Stimulated activated CD8-positive, alpha-beta memory T cell treated with anti-CD3 and anti-CD28 coated beads, Interleukin-15, amount 100 ng/mL, for 4 hours (primary cell): ENCODE measurements at regions not wholly inside any gene's neighbourhood (a gene's known extent, or its start where the extent isn't known, plus 50 kb on each side); places are given as distances from the start of the nearest gene placed in this dataset.
"Not testable (repeated sequence)": the region's sequence is repeated elsewhere in the genome, so short reads cannot be mapped to it uniquely, and the experiment has no call there.

ENCODE experiments used
- DNase-seq, 2 donors: peaks; one replicate each; pipeline ENCODE4 v3.0.0-alpha.2; 2020; ENCODE audit warnings: low read depth in 2 of 2

GRCh38 chr14:106346534-106347290, 820.3 kb downstream of the TMEM121 start:
- no peak for DNase-seq

GRCh38 chr14:106347291-106347778, 821.0 kb downstream of the TMEM121 start:
- DNase-seq = no peak

DNA sequence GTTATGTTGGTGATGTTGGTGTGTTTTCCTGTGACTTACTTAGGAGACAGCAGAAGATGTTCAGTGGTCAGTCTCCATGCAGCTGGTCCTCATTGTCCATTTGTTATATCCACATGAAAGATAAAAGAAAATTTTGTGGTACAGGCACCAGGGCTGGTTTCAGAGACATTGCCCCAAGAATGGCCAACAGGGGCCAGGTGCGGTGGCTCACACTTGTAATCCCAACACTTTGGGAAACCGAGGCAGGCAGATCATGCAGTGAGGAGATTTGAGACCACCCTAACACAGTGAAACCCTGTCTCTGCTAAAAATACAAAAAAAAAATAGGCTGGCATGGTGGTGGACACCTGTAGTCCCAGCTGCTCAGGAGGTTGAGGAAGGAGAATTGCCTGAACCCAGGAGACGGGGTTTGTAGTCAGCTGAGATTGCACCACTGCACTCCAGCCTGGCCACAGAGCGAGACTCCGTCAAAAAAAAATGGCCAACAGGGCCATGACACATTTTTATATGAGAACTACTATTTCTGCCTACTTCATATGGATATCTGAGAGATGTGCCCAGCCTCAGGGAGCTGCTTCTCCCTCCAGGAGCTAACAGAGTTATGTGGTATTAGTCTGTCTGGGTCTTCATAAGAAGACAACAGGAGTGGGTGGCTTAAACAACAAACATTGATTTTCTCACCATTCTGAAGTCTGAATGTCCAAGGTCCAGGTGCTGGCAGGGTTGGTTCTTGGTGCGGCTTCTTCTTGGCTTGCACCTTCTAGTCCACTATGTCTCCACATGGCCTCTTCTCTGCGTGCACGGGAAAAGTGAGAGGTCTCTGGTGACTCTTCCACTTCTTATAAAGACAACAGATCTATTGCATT, 821.7 kb downstream of the TMEM121 start:
- DNase-seq = no peak

GRCh38 chr14:106348873-106349540, 822.6 kb downstream of the TMEM121 start:
- DNase-seq = peak; percentile 20 to 76

DNA sequence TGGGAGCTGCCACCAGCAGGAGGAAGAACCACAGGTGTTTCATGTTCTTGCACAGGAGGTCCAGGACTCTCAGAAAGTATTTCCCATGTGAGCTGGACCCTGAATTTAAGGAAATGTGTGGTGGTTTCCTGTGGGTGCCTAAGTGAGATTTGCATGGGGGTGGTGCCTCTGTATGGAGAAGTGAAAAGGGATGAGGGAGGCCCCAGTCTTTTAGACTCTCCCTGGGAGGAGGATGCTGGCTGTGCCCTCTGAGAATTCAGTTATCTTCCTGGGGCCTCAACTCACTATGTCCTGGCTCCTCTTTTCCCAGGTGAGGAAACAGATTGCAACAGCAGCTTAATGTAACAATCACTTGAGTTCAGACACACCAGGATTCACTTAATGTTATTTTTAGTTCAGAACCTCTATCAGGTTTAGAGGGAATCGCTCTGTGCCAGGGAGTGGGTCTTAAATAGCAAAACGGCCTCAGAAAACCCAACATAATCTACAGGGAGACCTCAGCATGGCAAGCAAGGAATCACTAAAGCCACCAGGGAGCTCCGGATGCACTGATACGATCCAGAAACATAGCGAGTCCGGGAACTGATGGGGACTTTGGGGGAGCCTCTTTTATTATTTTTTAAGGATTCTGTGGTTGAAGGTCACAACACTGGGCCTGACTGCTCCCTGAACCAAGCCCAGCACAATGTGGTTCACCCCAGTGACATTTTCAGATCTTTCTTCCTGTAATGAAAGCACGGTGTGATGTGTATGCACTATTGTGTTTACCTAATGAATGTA, 823.5 kb downstream of the TMEM121 start:
- DNase-seq = not testable (repeated sequence)

DNA sequence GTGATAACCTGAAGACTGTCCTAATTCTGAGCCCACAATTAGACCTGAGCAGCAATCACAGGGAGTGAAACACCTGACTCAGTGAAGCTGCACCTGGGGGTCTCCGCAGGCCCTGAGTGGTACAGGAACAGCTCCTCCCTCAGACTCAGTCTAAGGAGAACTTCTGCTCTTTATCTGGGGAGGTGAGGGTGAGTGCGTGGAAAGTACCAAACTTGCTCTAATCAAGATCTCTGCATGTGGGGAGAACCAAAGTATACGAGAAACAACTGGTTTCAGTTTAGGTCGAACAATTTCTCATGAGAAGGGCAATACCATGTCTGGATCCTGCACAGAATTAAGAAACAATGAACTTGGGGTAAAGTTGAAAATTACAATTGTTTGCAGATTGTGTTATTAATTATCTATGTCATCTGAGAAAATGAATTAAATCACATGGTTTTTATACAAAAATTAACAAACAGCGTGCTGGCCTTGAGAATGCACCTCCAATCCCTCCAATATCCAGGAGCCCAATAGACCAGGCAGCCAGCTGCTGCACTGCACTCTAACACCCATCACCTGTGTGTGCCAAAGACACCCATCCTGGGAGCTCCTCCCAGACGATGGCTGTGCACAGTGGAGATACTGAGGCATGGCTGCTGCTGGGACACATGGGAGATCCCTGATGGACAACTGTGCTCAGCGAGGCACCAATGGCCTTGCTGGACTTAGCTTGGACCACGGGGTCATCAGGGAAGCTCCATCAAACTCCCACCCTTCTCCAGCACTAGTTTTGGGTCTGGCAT, 828.8 kb downstream of the TMEM121 start:
- not testable (repeated sequence) for DNase-seq

DNA sequence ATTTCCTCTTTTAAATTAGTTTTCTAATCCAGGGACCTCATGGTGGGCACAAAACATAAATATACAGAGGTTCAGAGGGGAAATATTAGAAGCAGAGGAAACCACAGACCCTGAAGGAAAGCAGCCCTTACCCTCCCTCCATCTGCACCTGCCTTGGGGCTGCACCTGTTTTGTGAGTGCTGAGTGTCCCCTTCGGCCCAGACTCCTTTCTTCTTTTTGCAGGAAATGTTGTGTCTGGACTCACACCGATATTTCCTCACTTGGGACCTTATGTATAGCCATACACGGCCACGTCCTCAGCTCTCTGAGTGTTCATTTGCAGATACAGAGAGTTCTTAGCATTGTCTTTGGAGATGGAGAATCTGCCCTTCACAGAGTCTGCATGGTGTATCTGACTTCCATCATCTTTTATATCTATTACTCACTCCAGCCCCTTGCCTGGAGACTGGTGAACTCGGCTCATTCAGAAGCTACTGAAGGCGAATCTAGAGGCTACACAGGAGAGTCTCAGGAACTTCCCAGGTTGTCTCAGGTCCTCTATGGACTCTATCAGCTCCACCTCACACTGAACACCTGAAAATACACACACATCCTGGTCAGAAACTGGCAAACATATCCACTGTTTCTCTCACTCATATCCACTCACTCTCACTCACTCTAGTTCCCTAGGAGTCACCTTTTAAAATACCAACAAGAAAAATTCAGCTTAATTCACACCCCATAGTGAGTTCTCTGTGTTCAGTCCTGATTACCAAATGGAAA, 829.7 kb downstream of the TMEM121 start:
- not testable (repeated sequence) for DNase-seq

DNA sequence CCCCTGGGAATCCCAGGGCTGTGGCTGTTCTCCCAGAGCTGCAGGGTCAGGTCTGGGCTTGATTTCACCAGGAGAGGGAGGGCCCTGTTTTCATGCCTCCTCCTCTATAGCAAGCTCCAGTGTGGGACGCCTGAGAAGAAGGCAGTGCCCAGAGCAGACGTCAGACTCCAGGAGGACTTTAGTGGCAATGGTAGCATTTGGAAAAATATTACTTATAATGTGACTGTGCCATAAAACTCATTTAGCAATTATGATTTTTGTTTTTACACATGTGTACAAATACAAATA, 830.2 kb downstream of the TMEM121 start:
- not testable (repeated sequence) for DNase-seq

GRCh38 chr14:106359157-106359887, 832.9 kb downstream of the TMEM121 start:
- DNase-seq = not testable (repeated sequence)

DNA sequence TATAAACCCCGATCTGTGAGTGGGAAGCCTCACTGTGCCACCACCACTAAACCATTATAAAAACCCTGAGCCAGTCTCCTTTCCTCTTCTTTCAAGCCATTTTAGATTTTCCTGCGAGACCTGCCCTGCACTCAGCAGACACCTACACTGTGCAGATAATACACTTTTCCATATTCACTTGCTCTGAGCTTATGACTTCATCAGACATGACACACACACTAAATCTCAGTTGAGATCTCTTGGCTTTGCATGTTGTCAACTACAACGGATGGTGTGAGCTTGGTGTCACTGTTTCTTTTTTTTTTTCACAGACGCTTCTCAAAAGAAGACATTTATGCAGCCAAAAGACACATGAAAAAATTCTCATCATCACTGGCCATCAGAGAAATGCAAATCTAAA, 839.0 kb downstream of the TMEM121 start:
- not testable (repeated sequence) for DNase-seq

DNA sequence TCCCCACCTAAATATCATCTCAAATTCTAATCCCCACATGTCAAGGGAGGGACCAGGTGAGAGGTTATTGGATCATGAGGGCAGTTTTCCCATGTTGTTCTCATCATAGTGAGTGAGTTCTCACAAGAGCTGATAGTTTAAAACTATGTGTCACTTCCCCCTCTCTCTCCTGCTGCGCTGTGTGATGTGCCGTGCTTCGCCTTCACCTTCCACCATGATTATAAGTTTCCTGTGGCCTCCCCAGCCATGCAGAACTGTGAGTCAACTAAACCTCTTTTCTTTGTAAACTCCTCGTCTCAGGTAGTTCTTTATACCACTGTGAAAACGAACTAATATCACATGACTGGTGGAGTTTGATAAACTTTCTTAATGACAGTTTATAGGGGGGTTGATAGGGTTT, 839.5 kb downstream of the TMEM121 start:
- not testable (repeated sequence) for DNase-seq

DNA sequence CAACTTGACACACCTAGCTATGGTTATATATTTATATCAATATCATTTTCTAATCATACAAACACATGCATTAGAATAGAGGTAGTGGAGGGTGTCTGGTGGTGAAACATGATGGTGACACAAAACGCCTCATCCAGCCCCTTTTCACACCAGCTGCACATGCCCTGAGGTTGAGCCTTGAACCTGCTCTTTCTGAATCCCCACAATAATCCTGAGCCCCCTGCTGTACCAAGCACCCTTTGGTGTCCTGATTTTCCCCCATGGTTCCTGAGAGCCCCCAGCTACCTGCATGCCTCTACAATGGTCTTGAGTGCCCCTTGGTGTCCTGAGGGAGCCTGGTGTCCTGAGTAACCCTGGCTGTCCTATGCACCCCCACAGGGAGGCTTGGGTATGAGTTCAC, 840.6 kb downstream of the TMEM121 start:
- not testable (repeated sequence) for DNase-seq

GRCh38 chr14:106369456-106369855, 843.1 kb downstream of the TMEM121 start:
- DNase-seq = not testable (repeated sequence)

- peak; percentile 55 to 57 for DNase-seq
Measured at GRCh38 chr14:106372870-106373652, 846.7 kb downstream of the TMEM121 start.

GRCh38 chr14:106373653-106374110, 847.3 kb downstream of the TMEM121 start:
- not testable (repeated sequence) for DNase-seq

DNA sequence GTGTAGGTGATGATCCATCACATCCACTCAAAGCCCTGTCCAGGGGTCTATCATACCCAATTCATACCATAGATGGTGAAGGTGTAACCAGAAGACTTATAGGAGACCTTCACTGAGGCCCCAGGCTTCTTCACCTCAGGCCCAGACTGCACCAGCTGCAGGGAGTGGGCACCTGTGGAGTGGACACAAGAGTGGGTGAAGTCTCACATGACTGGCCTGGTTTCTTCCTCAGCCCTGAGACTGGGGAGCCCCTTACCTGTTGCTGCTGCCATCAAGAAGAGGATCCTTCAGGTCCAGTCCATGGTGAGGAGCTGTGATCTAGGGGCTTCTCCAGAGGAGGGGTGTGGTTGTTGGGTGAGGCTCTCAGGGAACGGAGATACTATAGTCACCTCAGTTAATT, 851.0 kb downstream of the TMEM121 start:
- DNase-seq = no peak

GRCh38 chr14:106378191-106378590, 851.8 kb downstream of the TMEM121 start:
- no peak for DNase-seq

DNA sequence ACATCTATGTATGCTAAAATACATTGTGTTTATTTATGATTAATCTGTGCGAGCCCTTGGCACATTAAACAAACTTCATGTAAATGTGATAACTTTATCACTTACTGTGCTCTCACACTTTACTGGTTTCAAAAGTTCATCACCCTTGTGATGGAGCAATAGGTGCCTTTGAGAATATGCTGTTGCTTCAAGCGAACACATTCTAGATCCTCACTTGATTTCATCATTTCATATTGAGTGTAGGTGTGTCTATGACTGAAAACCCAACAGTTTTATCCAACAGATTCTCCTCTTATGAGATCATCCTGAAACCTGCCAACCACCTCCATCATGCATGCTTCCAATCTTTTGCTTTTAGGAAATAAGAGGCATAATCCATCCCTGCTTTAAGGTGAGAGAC, 854.4 kb downstream of the TMEM121 start:
- no peak for DNase-seq
